ENCODE measurements at regions not wholly inside any gene's neighbourhood (a gene's known extent, or its start where the extent isn't known, plus 50 kb on each side); places are given as distances from the start of the nearest gene placed in this dataset.

GRCh38 chr19:28652765-28653164 is 560.2 kb downstream of the UQCRFS1 start:
- no peaks in the 10 kb centered on the region for H3K27me3 Mint-ChIP-seq
- no peaks in the 10 kb centered on the region for H3K4me1 Mint-ChIP-seq
- DNase-seq (no peak), ATAC-seq (no peak)
- H3K4me3 Mint-ChIP-seq: no peak overlapping the region
- H3K27ac Mint-ChIP-seq: no peak overlapping the region
- H3K9me3 Mint-ChIP-seq (ENCODE audit: low read depth): peaks cover 8% of the 10 kb centered on the region
- H3K36me3 Mint-ChIP-seq: no peaks in the 10 kb centered on the region
- CTCF ChIA-PET: no interaction called here

- H3K4me3 Mint-ChIP-seq: no peak overlapping the region
- H3K4me1 Mint-ChIP-seq: no peaks in the 10 kb centered on the region
- H3K36me3 Mint-ChIP-seq: no peaks in the 10 kb centered on the region
- CTCF ChIA-PET: no interaction called here
- DNase-seq (no peak), ATAC-seq (no peak)
- no peaks in the 10 kb centered on the region for H3K27me3 Mint-ChIP-seq
- no peak overlapping the region for H3K27ac Mint-ChIP-seq
- H3K9me3 Mint-ChIP-seq (ENCODE audit: low read depth): peaks cover 3% of the 10 kb centered on the region
Measured at GRCh38 chr19:28646629-28647028, 566.3 kb downstream of the UQCRFS1 start.

GRCh38 chr19:28644169-28644775 is 568.7 kb downstream of the UQCRFS1 start:
- no peak for DNase-seq
- Mint-ChIP-seq H3K27ac (no peak overlapping the region), H3K4me3 (no peak overlapping the region), H3K36me3 (no peaks in the 10 kb centered on the region), H3K27me3 (no peaks in the 10 kb centered on the region), H3K9me3 (ENCODE audit: low read depth) (peaks cover 3% of the 10 kb centered on the region), H3K4me1 (no peaks in the 10 kb centered on the region)
- CTCF ChIA-PET: interaction anchor here (1.4 kb wide), 1 partner anchor 10 kb away, joined by 4 read pairs; no protein-coding TSS in a partner anchor
- no peak for ATAC-seq

- H3K4me1 Mint-ChIP-seq: no peaks in the 10 kb centered on the region
- H3K27me3 Mint-ChIP-seq: no peaks in the 10 kb centered on the region
- CTCF ChIA-PET: interaction anchor here (1.4 kb wide), 1 partner anchor 9 kb away, joined by 4 read pairs; no protein-coding TSS in a partner anchor
Measured at GRCh38 chr19:28642787-28643683, 569.9 kb downstream of the UQCRFS1 start.

GRCh38 chr19:28641395-28641794 is 571.6 kb downstream of the UQCRFS1 start:
- no peak for DNase-seq
- Mint-ChIP-seq H3K9me3 (ENCODE audit: low read depth) (peaks cover 3% of the 10 kb centered on the region), H3K27me3 (no peaks in the 10 kb centered on the region), H3K4me1 (no peaks in the 10 kb centered on the region), H3K27ac (no peak overlapping the region), H3K4me3 (no peak overlapping the region), H3K36me3 (no peaks in the 10 kb centered on the region)
- no peak for ATAC-seq
- CTCF ChIA-PET: no interaction called here

More at GRCh38 chr19:28642787-28643683, 569.9 kb downstream of the UQCRFS1 start:
- Mint-ChIP-seq H3K27ac (no peak overlapping the region), H3K4me3 (no peak overlapping the region), H3K9me3 (ENCODE audit: low read depth) (peaks cover 3% of the 10 kb centered on the region), H3K36me3 (no peaks in the 10 kb centered on the region)
- ATAC-seq (no peak), DNase-seq (no peak)

GRCh38 chr19:28640506-28640905 is 572.4 kb downstream of the UQCRFS1 start:
- H3K4me3 Mint-ChIP-seq: no peak overlapping the region
- no peaks in the 10 kb centered on the region for H3K4me1 Mint-ChIP-seq
- no peaks in the 10 kb centered on the region for H3K36me3 Mint-ChIP-seq
- no peaks in the 10 kb centered on the region for H3K27me3 Mint-ChIP-seq
- no peak overlapping the region for H3K27ac Mint-ChIP-seq
- peaks cover 3% of the 10 kb centered on the region for H3K9me3 Mint-ChIP-seq (ENCODE audit: low read depth)
- no peak for ATAC-seq
- CTCF ChIA-PET: no interaction called here
- no peak for DNase-seq

GRCh38 chr19:28638445-28638844 is 574.5 kb downstream of the UQCRFS1 start:
- DNase-seq: no peak

GRCh38 chr19:28636706-28637105 is 576.2 kb downstream of the UQCRFS1 start:
- no peaks in the 10 kb centered on the region for H3K27me3 Mint-ChIP-seq
- H3K36me3 Mint-ChIP-seq: no peaks in the 10 kb centered on the region
- no peaks in the 10 kb centered on the region for H3K4me1 Mint-ChIP-seq
- CTCF ChIA-PET: no interaction called here
- no peak overlapping the region for H3K4me3 Mint-ChIP-seq
- no peak overlapping the region for H3K27ac Mint-ChIP-seq
- DNase-seq (no peak), ATAC-seq (no peak)
- H3K9me3 Mint-ChIP-seq (ENCODE audit: low read depth): peaks cover 2% of the 10 kb centered on the region

More at GRCh38 chr19:28638445-28638844, 574.5 kb downstream of the UQCRFS1 start:
- peaks cover 5% of the 10 kb centered on the region for H3K9me3 Mint-ChIP-seq (ENCODE audit: low read depth)
- CTCF ChIA-PET: no interaction called here
- no peak for ATAC-seq
- H3K36me3 Mint-ChIP-seq: no peaks in the 10 kb centered on the region
- no peak overlapping the region for H3K27ac Mint-ChIP-seq
- no peak overlapping the region for H3K4me3 Mint-ChIP-seq
- H3K4me1 Mint-ChIP-seq: no peaks in the 10 kb centered on the region
- no peaks in the 10 kb centered on the region for H3K27me3 Mint-ChIP-seq

GRCh38 chr19:28636016-28636629 is 576.8 kb downstream of the UQCRFS1 start:
- Mint-ChIP-seq H3K9me3 (ENCODE audit: low read depth) (peaks cover 2% of the 10 kb centered on the region), H3K4me1 (no peaks in the 10 kb centered on the region), H3K36me3 (no peaks in the 10 kb centered on the region), H3K27me3 (no peaks in the 10 kb centered on the region), H3K4me3 (no peak overlapping the region), H3K27ac (no peak overlapping the region)
- CTCF ChIA-PET: no interaction called here
- DNase-seq (no peak), ATAC-seq (no peak)

- Mint-ChIP-seq H3K4me3 (no peak overlapping the region), H3K27ac (no peak overlapping the region), H3K9me3 (ENCODE audit: low read depth) (peaks cover 2% of the 10 kb centered on the region), H3K36me3 (no peaks in the 10 kb centered on the region), H3K27me3 (no peaks in the 10 kb centered on the region), H3K4me1 (no peaks in the 10 kb centered on the region)
- DNase-seq: no peak
- CTCF ChIA-PET: interaction anchor here (0.7 to 1.9 kb wide), 2 partner anchors 9 to 222 kb away, joined by 3 to 4 read pairs; no protein-coding TSS in a partner anchor
- ATAC-seq: no peak
Measured at GRCh38 chr19:28634837-28635236, 578.1 kb downstream of the UQCRFS1 start.

GRCh38 chr19:28634019-28634328 is 579.0 kb downstream of the UQCRFS1 start:
- H3K4me1 Mint-ChIP-seq: no peaks in the 10 kb centered on the region
- no peak overlapping the region for H3K4me3 Mint-ChIP-seq

GRCh38 chr19:28633319-28634018 is 579.5 kb downstream of the UQCRFS1 start:
- peak; percentile 48 for DNase-seq
- CTCF ChIA-PET: interaction anchor here (0.9 to 1.9 kb wide), 4 partner anchors 9 to 164 kb away, joined by 3 to 5 read pairs (median 4); no protein-coding TSS in a partner anchor
- no peaks in the 10 kb centered on the region for H3K4me1 Mint-ChIP-seq
- peaks cover 2% of the 10 kb centered on the region for H3K9me3 Mint-ChIP-seq (ENCODE audit: low read depth)
- ATAC-seq: no peak
- H3K27ac Mint-ChIP-seq: no peak overlapping the region
- H3K27me3 Mint-ChIP-seq: no peaks in the 10 kb centered on the region
- H3K36me3 Mint-ChIP-seq: no peaks in the 10 kb centered on the region
- H3K4me3 Mint-ChIP-seq: no peak overlapping the region

More at GRCh38 chr19:28634019-28634328, 579.0 kb downstream of the UQCRFS1 start:
- no peaks in the 10 kb centered on the region for H3K36me3 Mint-ChIP-seq
- ATAC-seq (no peak), DNase-seq (no peak)
- no peak overlapping the region for H3K27ac Mint-ChIP-seq
- H3K9me3 Mint-ChIP-seq (ENCODE audit: low read depth): peaks cover 2% of the 10 kb centered on the region
- H3K27me3 Mint-ChIP-seq: no peaks in the 10 kb centered on the region
- CTCF ChIA-PET: interaction anchor here (1.2 to 1.9 kb wide), 3 partner anchors 9 to 165 kb away, joined by 4 to 5 read pairs (median 5); no protein-coding TSS in a partner anchor
